ENCODE measurements at regions not wholly inside any gene's neighbourhood (a gene's known extent, or its start where the extent isn't known, plus 50 kb on each side); places are given as distances from the start of the nearest gene placed in this dataset.

DNA sequence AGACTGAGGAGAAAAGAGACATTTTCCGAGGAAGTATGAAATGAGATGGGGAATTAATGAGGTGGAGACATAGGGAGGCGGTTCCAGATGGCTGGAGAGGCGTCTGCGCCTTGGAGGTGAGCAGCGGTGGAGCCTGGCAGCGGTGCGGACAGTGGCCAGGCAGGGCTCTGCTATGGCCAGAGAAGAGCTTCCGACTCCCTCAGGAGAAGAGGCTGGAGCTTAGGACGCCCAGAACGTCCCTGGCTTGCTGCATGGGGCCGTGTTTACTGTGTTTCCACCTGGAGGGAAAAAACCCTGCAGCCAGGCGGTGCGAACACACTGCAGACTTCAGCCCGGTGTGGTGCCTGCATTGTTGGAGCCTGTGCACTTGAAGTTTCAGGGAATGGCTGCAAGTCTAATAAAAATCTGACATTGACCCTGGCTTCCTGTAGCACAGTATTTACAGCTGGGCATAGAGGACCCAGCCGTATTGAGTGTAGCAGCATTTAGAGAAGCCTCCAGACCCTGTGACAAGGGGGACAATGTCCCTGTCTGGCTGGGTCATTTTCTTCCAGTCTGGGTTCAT lies 447.1 kb upstream of the MKI67 start:
- TF ChIP-seq, protein P1, sequence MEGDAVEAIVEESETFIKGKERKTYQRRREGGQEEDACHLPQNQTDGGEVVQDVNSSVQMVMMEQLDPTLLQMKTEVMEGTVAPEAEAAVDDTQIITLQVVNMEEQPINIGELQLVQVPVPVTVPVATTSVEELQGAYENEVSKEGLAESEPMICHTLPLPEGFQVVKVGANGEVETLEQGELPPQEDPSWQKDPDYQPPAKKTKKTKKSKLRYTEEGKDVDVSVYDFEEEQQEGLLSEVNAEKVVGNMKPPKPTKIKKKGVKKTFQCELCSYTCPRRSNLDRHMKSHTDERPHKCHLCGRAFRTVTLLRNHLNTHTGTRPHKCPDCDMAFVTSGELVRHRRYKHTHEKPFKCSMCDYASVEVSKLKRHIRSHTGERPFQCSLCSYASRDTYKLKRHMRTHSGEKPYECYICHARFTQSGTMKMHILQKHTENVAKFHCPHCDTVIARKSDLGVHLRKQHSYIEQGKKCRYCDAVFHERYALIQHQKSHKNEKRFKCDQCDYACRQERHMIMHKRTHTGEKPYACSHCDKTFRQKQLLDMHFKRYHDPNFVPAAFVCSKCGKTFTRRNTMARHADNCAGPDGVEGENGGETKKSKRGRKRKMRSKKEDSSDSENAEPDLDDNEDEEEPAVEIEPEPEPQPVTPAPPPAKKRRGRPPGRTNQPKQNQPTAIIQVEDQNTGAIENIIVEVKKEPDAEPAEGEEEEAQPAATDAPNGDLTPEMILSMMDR (IDR thresholded peaks at IDR 0.05; ENCODE audit: low read length): no peak
- TF ChIP-seq EZH2 (IDR thresholded peaks at IDR 0.05; ENCODE audit: borderline replicate concordance, low read length): no peak
